Neural progenitor cell (in vitro differentiated cells): ENCODE measurements at regions not wholly inside any gene's neighbourhood (a gene's known extent, or its start where the extent isn't known, plus 50 kb on each side); places are given as distances from the start of the nearest gene placed in this dataset.

Experiments used
- DNase-seq: peaks from one replicate; pipeline ENCODE4 v3.0.0-alpha.2; 2016; ENCODE audit warnings: low spot score
- H2AFZ ChIP-seq: fragments of 200-600 bp; sonication (generic); replicated peaks from 2 replicates; pipeline ENCODE4 v1.6.1; 2016; ENCODE audit warnings: antibody characterized with exemption
- H3F3A ChIP-seq: fragments of 200-600 bp; sonication (generic); 2 replicates; pipeline ENCODE4 v1.6.1; 2016; ENCODE audit warnings: antibody characterized with exemption, low read depth
- H3K27ac ChIP-seq: fragments of 200-600 bp; sonication (generic); 2 replicates; pipeline ENCODE4 v1.5.1; 2016; ENCODE audit warnings: mild to moderate bottlenecking
- H3K27me3 ChIP-seq: fragments of 200-600 bp; sonication (generic); 2 replicates; pipeline ENCODE4 v1.6.1; 2016; ENCODE audit warnings: mild to moderate bottlenecking, moderate library complexity
- H3K36me3 ChIP-seq: fragments of 200-600 bp; sonication (generic); 2 replicates; pipeline ENCODE4 v1.5.1; 2016
- H3K4me1 ChIP-seq: fragments of 200-600 bp; sonication (generic); 2 replicates; pipeline ENCODE4 v1.6.1; 2016; ENCODE audit warnings: mixed run types
- H3K4me2 ChIP-seq: fragments of 200-600 bp; sonication (generic); 2 replicates; pipeline ENCODE4 v1.6.1; 2016
- H3K4me3 ChIP-seq: fragments of 200-600 bp; sonication (generic); 2 replicates; pipeline ENCODE4 v1.5.1; 2016
- H3K79me2 ChIP-seq: fragments of 200-600 bp; sonication (generic); 2 replicates; pipeline ENCODE4 v1.6.1; 2016; ENCODE audit warnings: low read depth
- H3K9ac ChIP-seq: fragments of 200-600 bp; sonication (generic); 2 replicates; pipeline ENCODE4 v1.6.1; 2016
- H3K9me3 ChIP-seq: fragments of 200-600 bp; sonication (generic); 2 replicates; pipeline ENCODE4 v1.5.1; 2016; ENCODE audit warnings: low read depth
- H4K20me1 ChIP-seq: fragments of 200-600 bp; sonication (generic); 2 replicates; pipeline ENCODE4 v1.6.1; 2016; ENCODE audit warnings: low read depth
- H3K27ac Mint-ChIP-seq: 3 replicates; pipeline ENCODE4 v1.8.0; 2021; ENCODE audit warnings: mixed read lengths
- H3K27me3 Mint-ChIP-seq: 2 replicates; pipeline ENCODE4 v1.8.0; 2022; ENCODE audit warnings: low read depth, mild to moderate bottlenecking, inconsistent platforms, moderate library complexity, mixed read lengths; ENCODE audit not compliant: insufficient read depth
- H3K36me3 Mint-ChIP-seq: 3 replicates; pipeline ENCODE4 v1.8.0; 2021; ENCODE audit warnings: mixed read lengths
- H3K4me1 Mint-ChIP-seq: 3 replicates; pipeline ENCODE4 v1.8.0; 2021; ENCODE audit warnings: mixed read lengths
- H3K4me3 Mint-ChIP-seq: 3 replicates; pipeline ENCODE4 v1.8.0; 2021; ENCODE audit warnings: mild to moderate bottlenecking, moderate library complexity, mixed read lengths
- H3K9me3 Mint-ChIP-seq: 3 replicates; pipeline ENCODE4 v1.8.0; 2020; ENCODE audit warnings: mixed read lengths
- CTCF ChIP-seq: fragments of 200-600 bp; sonication (generic); IDR thresholded peaks from 2 replicates; pipeline ENCODE4 v1.5.1; 2017; ENCODE audit warnings: antibody characterized with exemption, mild to moderate bottlenecking
- EZH2 ChIP-seq: fragments of 200-600 bp; sonication (generic); IDR thresholded peaks from 2 replicates; pipeline ENCODE4 v1.6.1; 2017; ENCODE audit warnings: antibody characterized with exemption, mild to moderate bottlenecking, moderate library complexity
- EZH2phosphoT487 ChIP-seq: fragments of 200-600 bp; sonication (generic); IDR thresholded peaks from 2 replicates; pipeline ENCODE4 v1.6.1; 2017; ENCODE audit warnings: antibody characterized with exemption

- Histone ChIP-seq H3K79me2 (no peaks in the 10 kb centered on the region), H3K4me2 (no peak overlapping the region), H3K9ac (no peak overlapping the region), H3K27me3 (no peaks in the 10 kb centered on the region), H3K27ac (no peak overlapping the region), H3K4me3 (no peak overlapping the region), H2AFZ (no peak overlapping the region), H3K36me3 (no peaks in the 10 kb centered on the region), H3F3A (no peaks in the 10 kb centered on the region), H3K9me3 (no peaks in the 10 kb centered on the region), H3K4me1 (no peaks in the 10 kb centered on the region), H4K20me1 (no peaks in the 10 kb centered on the region)
- Mint-ChIP-seq H3K27ac (no peak overlapping the region), H3K4me1 (no peaks in the 10 kb centered on the region), H3K9me3 (peaks cover 4% of the 10 kb centered on the region), H3K27me3 (no peaks in the 10 kb centered on the region), H3K36me3 (no peaks in the 10 kb centered on the region), H3K4me3 (no peak overlapping the region)
- no peak for DNase-seq
- no peak for TF ChIP-seq CTCF
- no peak for TF ChIP-seq EZH2
- no peak for TF ChIP-seq EZH2phosphoT487
Measured at GRCh38 chr13:47757466-47758080, 243.5 kb downstream of the SUCLA2 start.

GRCh38 chr13:47747901-47748300 is 253.2 kb downstream of the SUCLA2 start:
- no peaks in the 10 kb centered on the region for H3F3A ChIP-seq
- Mint-ChIP-seq H3K27ac (no peak overlapping the region), H3K27me3 (no peaks in the 10 kb centered on the region), H3K36me3 (no peaks in the 10 kb centered on the region), H3K4me3 (no peak overlapping the region), H3K4me1 (no peaks in the 10 kb centered on the region), H3K9me3 (no peaks in the 10 kb centered on the region)
- no peaks in the 10 kb centered on the region for H4K20me1 ChIP-seq
- DNase-seq: no peak
- no peaks in the 10 kb centered on the region for H3K27me3 ChIP-seq
- H3K4me3 ChIP-seq: no peak overlapping the region
- H2AFZ ChIP-seq: peak overlapping the region; percentile 57
- no peaks in the 10 kb centered on the region for H3K36me3 ChIP-seq
- H3K4me1 ChIP-seq: no peaks in the 10 kb centered on the region
- H3K4me2 ChIP-seq: no peak overlapping the region
- no peak for TF ChIP-seq EZH2
- no peak for TF ChIP-seq EZH2phosphoT487
- no peak for TF ChIP-seq CTCF
- H3K27ac ChIP-seq: no peak overlapping the region
- H3K9me3 ChIP-seq: no peaks in the 10 kb centered on the region
- no peaks in the 10 kb centered on the region for H3K79me2 ChIP-seq
- no peak overlapping the region for H3K9ac ChIP-seq

GRCh38 chr13:47726394-47726793 is 274.7 kb downstream of the SUCLA2 start:
- Histone ChIP-seq H3K79me2 (no peaks in the 10 kb centered on the region), H3K4me1 (no peaks in the 10 kb centered on the region), H3K4me2 (no peak overlapping the region), H3K27me3 (no peaks in the 10 kb centered on the region), H3K36me3 (no peaks in the 10 kb centered on the region), H3F3A (no peaks in the 10 kb centered on the region), H2AFZ (no peak overlapping the region), H4K20me1 (no peaks in the 10 kb centered on the region), H3K27ac (no peak overlapping the region), H3K9me3 (no peaks in the 10 kb centered on the region), H3K4me3 (no peak overlapping the region), H3K9ac (no peak overlapping the region)
- H3K4me1 Mint-ChIP-seq: no peaks in the 10 kb centered on the region
- no peaks in the 10 kb centered on the region for H3K36me3 Mint-ChIP-seq
- no peak for DNase-seq
- no peak overlapping the region for H3K4me3 Mint-ChIP-seq
- peaks cover 2% of the 10 kb centered on the region for H3K27me3 Mint-ChIP-seq
- TF ChIP-seq CTCF (no peak), EZH2 (no peak), EZH2phosphoT487 (no peak)
- H3K9me3 Mint-ChIP-seq: no peaks in the 10 kb centered on the region
- H3K27ac Mint-ChIP-seq: no peak overlapping the region
